ENCODE measurements at regions not wholly inside any gene's neighbourhood (a gene's known extent, or its start where the extent isn't known, plus 50 kb on each side); places are given as distances from the start of the nearest gene placed in this dataset.

- TF ChIP-seq SAP30 (IDR thresholded peaks at IDR 0.05; ENCODE audit: insufficient read depth, insufficient replicate concordance, low read length) (no peak), CTCF (IDR thresholded peaks at IDR 0.05; ENCODE audit: control extremely low read depth in 1 of 3, insufficient read depth in 1 of 3, low read depth in 1 of 3, low read length in 3 of 3) (no peak), SP2 (IDR thresholded peaks at IDR 0.05; ENCODE audit: low read length) (no peak), NANOG (IDR thresholded peaks at IDR 0.05; ENCODE audit: insufficient read depth, low read depth, low read length, poor library complexity, severe bottlenecking) (no peak), POLR2A (IDR thresholded peaks at IDR 0.05; ENCODE audit: control extremely low read depth in 1 of 2, low read depth in 2 of 2, low read length in 2 of 2) (no peak), POLR2AphosphoS5 (IDR thresholded peaks at IDR 0.05; ENCODE audit: low read depth, low read length) (no peak), MAX (IDR thresholded peaks at IDR 0.05) (no peak), NRF1 (IDR thresholded peaks at IDR 0.05; ENCODE audit: low read depth, low read length) (no peak), CBX5 (IDR thresholded peaks at IDR 0.05; ENCODE audit: low read depth, low read length) (no peak), JUND (IDR thresholded peaks at IDR 0.05; ENCODE audit: low read length) (no peak), USF2 (IDR thresholded peaks at IDR 0.05; ENCODE audit: low read length) (no peak), RAD21 (IDR thresholded peaks at IDR 0.05 in 1 of 2, conservative IDR thresholded peaks at IDR 0.05 in 1 of 2; ENCODE audit: low read depth in 2 of 2, low read length in 2 of 2) (no peak), RXRA (IDR thresholded peaks at IDR 0.05; ENCODE audit: insufficient read depth, low read depth, low read length) (no peak), SUZ12 (IDR thresholded peaks at IDR 0.05; ENCODE audit: low read length) (no peak)
Observed at GRCh38 chr2:47682216-47682749, 100.7 kb upstream of the MSH6 start.

Measured in H1 (cell line).